PC-3 (cell line): ENCODE measurements at regions not wholly inside any gene's neighbourhood (a gene's known extent, or its start where the extent isn't known, plus 50 kb on each side); places are given as distances from the start of the nearest gene placed in this dataset.
"Not testable (repeated sequence)": the region's sequence is repeated elsewhere in the genome, so short reads cannot be mapped to it uniquely, and the experiment has no call there.

Experiments used
- ATAC-seq: fragments of 200-7000 bp; cut with Tn5 transposase; 2 replicates; pipeline ENCODE4 v1.9.1; 2020; ENCODE audit warnings: mild to moderate bottlenecking, moderate library complexity
- BruUV-seq: library from RNA; stranded (reverse); fragments of 400-500 nt; replicated peaks from 2 replicates; lab custom pipeline; 2021; lab: Mats Ljungman, UMichigan
- CTCF ChIA-PET: fragments of 300-600 bp; sonication (Branson Sonifier 250); formaldehyde crosslinking; loops from one replicate; lab custom pipeline; 2022; ENCODE audit warnings: antibody characterized with exemption; lab: Charles Lee
- POLR2A ChIA-PET: fragments of 300-600 bp; sonication (Branson Sonifier 250); formaldehyde crosslinking; loops from one replicate; lab custom pipeline; 2022; ENCODE audit warnings: antibody characterized with exemption; ENCODE audit not compliant: unreplicated experiment; lab: Charles Lee
- DNase-seq: peaks from one replicate; pipeline ENCODE4 v3.0.0-alpha.2; 2015
- H2AFZ ChIP-seq: fragments of 300-600 bp; sonication (generic); 2 replicates; pipeline ENCODE4 v1.6.0; 2016; ENCODE audit warnings: antibody characterized with exemption, low read length
- H3F3A ChIP-seq: fragments of 300-600 bp; sonication (generic); one replicate; pipeline ENCODE4 v1.6.0; 2017; ENCODE audit warnings: antibody characterized with exemption, low read length, control low read depth, mild to moderate bottlenecking; ENCODE audit not compliant: unreplicated experiment
- H3K27ac ChIP-seq: fragments of 300-600 bp; sonication (generic); 2 replicates; pipeline ENCODE4 v1.5.1; 2016; ENCODE audit warnings: mild to moderate bottlenecking, low read length
- H3K27me3 ChIP-seq: fragments of 300-600 bp; sonication (generic); 2 replicates; pipeline ENCODE4 v1.6.1; 2016; ENCODE audit warnings: low read length, mixed read lengths
- H3K36me3 ChIP-seq: fragments of 300-600 bp; sonication (generic); 2 replicates; pipeline ENCODE4 v1.6.1; 2016; ENCODE audit warnings: low read depth, mixed run types, low read length, mixed read lengths
- H3K4me1 ChIP-seq: fragments of 300-600 bp; sonication (generic); 2 replicates; pipeline ENCODE4 v1.5.1; 2016; ENCODE audit warnings: low read length; ENCODE audit not compliant: insufficient read depth
- H3K4me2 ChIP-seq: fragments of 300-600 bp; sonication (generic); 2 replicates; pipeline ENCODE4 v1.6.0; 2016; ENCODE audit warnings: low read length
- H3K4me3 ChIP-seq: fragments of 300-600 bp; sonication (generic); 2 replicates; pipeline ENCODE4 v1.5.1; 2016; ENCODE audit warnings: mild to moderate bottlenecking, low read length, mixed read lengths
- H3K79me2 ChIP-seq: fragments of 300-600 bp; sonication (generic); 2 replicates; pipeline ENCODE4 v1.6.1; 2017; ENCODE audit warnings: low read length, mixed read lengths
- H3K9ac ChIP-seq: fragments of 300-600 bp; sonication (generic); 2 replicates; pipeline ENCODE4 v1.6.0; 2016; ENCODE audit warnings: mild to moderate bottlenecking, low read length
- H3K9me2 ChIP-seq: fragments of 300-600 bp; sonication (generic); replicated peaks from 2 replicates; pipeline ENCODE4 v1.6.1; 2016; ENCODE audit warnings: mixed run types, low read length, mixed read lengths
- H3K9me3 ChIP-seq: fragments of 300-600 bp; sonication (generic); 2 replicates; pipeline ENCODE4 v1.6.1; 2016; ENCODE audit warnings: low read length, mixed read lengths
- H4K20me1 ChIP-seq: fragments of 300-600 bp; sonication (generic); 2 replicates; pipeline ENCODE4 v1.6.1; 2016; ENCODE audit warnings: low read length, mixed read lengths
- CTCF ChIP-seq: fragments of 300-600 bp; sonication (generic); conservative IDR thresholded peaks from 2 replicates; pipeline ENCODE4 v1.5.1; 2017; ENCODE audit warnings: antibody characterized with exemption, low read depth, mild to moderate bottlenecking, low read length
- EZH2 ChIP-seq: fragments of 300-600 bp; sonication (generic); IDR thresholded peaks from one replicate; pipeline ENCODE4 v1.6.1; 2017; ENCODE audit warnings: antibody characterized with exemption, mild to moderate bottlenecking, low read length; ENCODE audit not compliant: unreplicated experiment
- EZH2phosphoT487 ChIP-seq: fragments of 300-600 bp; sonication (generic); IDR thresholded peaks from 2 replicates; pipeline ENCODE4 v1.6.1; 2018; ENCODE audit warnings: mild to moderate bottlenecking, antibody characterized with exemption, low read length, borderline replicate concordance
- intact Hi-C: fragments of 100-400 bp; cut with micrococcal nuclease; formaldehyde crosslinking; loops from 2 replicates; pipeline ENCODE4 v1.9.0; 2023

GRCh38 chr5:97570242-97570641 lies 387.2 kb upstream of the RIOK2 start:
- Histone ChIP-seq H3K79me2 (no peaks in the 10 kb centered on the region), H3K4me1 (no peaks in the 10 kb centered on the region), H3K9me3 (peaks cover 4% of the 10 kb centered on the region; the same call in 1 of the 2 replicates), H3F3A (no peaks in the 10 kb centered on the region), H3K4me3 (no peak overlapping the region), H3K4me2 (no peak overlapping the region), H3K9ac (no peak overlapping the region), H3K36me3 (no peaks in the 10 kb centered on the region), H3K27ac (no peak overlapping the region), H4K20me1 (no peaks in the 10 kb centered on the region), H3K9me2 (no peaks in the 10 kb centered on the region), H3K27me3 (no peaks in the 10 kb centered on the region), H2AFZ (no peak overlapping the region)
- no peak for TF ChIP-seq CTCF
- no peak for TF ChIP-seq EZH2
- no peak for TF ChIP-seq EZH2phosphoT487
- DNase-seq = no peak
- no peak for ATAC-seq
- ChIA-PET POLR2A (no interaction called here), CTCF (no interaction called here)
- BruUV-seq = no TSS peak
- intact Hi-C loops = no loop called here

GRCh38 chr5:97575322-97575721 lies 392.3 kb upstream of the RIOK2 start:
- no peak for DNase-seq
- Histone ChIP-seq H3K4me2 (no peak overlapping the region), H3F3A (no peaks in the 10 kb centered on the region), H3K4me3 (no peak overlapping the region), H3K27me3 (no peaks in the 10 kb centered on the region), H3K9ac (no peak overlapping the region), H3K9me3 (no peaks in the 10 kb centered on the region), H3K4me1 (no peaks in the 10 kb centered on the region), H3K79me2 (no peaks in the 10 kb centered on the region), H2AFZ (no peak overlapping the region), H4K20me1 (no peaks in the 10 kb centered on the region), H3K27ac (no peak overlapping the region), H3K9me2 (no peaks in the 10 kb centered on the region), H3K36me3 (no peaks in the 10 kb centered on the region)
- POLR2A ChIA-PET = no interaction called here
- BruUV-seq = no TSS peak
- ATAC-seq = no peak
- CTCF ChIA-PET = no interaction called here
- intact Hi-C loops = no loop called here
- TF ChIP-seq EZH2phosphoT487 = no peak
- no peak for TF ChIP-seq EZH2
- TF ChIP-seq CTCF = no peak

- no TSS peak for BruUV-seq
Observed at GRCh38 chr5:97576956-97577355, 393.9 kb upstream of the RIOK2 start.

DNA sequence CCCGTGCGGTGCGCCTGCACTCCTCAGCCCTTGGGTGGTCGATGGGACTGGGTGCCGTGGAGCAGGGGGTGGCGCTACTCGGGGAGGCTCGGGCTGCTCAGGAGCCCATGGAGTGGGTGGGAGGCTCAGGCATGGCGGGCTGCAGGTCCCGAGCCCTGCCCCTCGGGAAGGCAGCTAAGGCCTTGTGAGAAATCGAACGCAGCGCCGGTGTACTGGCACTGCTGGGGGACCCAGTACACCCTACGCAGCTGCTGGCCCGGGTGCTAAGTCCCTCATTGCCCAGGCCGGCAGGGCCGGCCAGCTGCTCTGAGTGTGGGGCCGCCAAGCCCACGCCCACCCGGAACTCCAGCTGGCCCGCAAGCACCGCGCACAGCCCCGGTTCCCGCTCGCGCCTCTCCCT lies 396.9 kb upstream of the RIOK2 start:
- H3K9me3 ChIP-seq, H3K4me1 ChIP-seq, H3K27me3 ChIP-seq, intact Hi-C loops, H4K20me1 ChIP-seq, BruUV-seq, H3K79me2 ChIP-seq, H3K9me2 ChIP-seq, H2AFZ ChIP-seq, H3K9ac ChIP-seq, H3K4me3 ChIP-seq, ATAC-seq, H3K36me3 ChIP-seq, POLR2A ChIA-PET, H3F3A ChIP-seq, DNase-seq, CTCF ChIA-PET, H3K4me2 ChIP-seq, H3K27ac ChIP-seq: not testable (repeated sequence)

More at GRCh38 chr5:97576956-97577355, 393.9 kb upstream of the RIOK2 start:
- no peak overlapping the region for H3K9ac ChIP-seq
- no peak overlapping the region for H2AFZ ChIP-seq
- no peaks in the 10 kb centered on the region for H4K20me1 ChIP-seq
- H3K27ac ChIP-seq = no peak overlapping the region
- TF ChIP-seq CTCF = no peak
- TF ChIP-seq EZH2 = no peak
- no peak for TF ChIP-seq EZH2phosphoT487
- H3K27me3 ChIP-seq = no peaks in the 10 kb centered on the region
- no peak for DNase-seq
- H3K4me2 ChIP-seq = no peak overlapping the region
- no peaks in the 10 kb centered on the region for H3K36me3 ChIP-seq
- no peaks in the 10 kb centered on the region for H3K9me2 ChIP-seq
- no peaks in the 10 kb centered on the region for H3K4me1 ChIP-seq
- POLR2A ChIA-PET = no interaction called here
- CTCF ChIA-PET = no interaction called here
- no peaks in the 10 kb centered on the region for H3K79me2 ChIP-seq
- H3F3A ChIP-seq = no peaks in the 10 kb centered on the region
- ATAC-seq = no peak
- intact Hi-C loops = no loop called here
- no peaks in the 10 kb centered on the region for H3K9me3 ChIP-seq
- H3K4me3 ChIP-seq = no peak overlapping the region
